HG03575 (cell line): ENCODE measurements at regions not wholly inside any gene's neighbourhood (a gene's known extent, or its start where the extent isn't known, plus 50 kb on each side); places are given as distances from the start of the nearest gene placed in this dataset.

ENCODE experiments used
- ATAC-seq: cut with Tn5 transposase; IDR thresholded peaks from one replicate; pipeline ENCODE4 v1.9.1; 2021; ENCODE audit not compliant: unreplicated experiment, insufficient number of reproducible peaks, low FRiP score; ENCODE audit errors: extremely low read depth

DNA sequence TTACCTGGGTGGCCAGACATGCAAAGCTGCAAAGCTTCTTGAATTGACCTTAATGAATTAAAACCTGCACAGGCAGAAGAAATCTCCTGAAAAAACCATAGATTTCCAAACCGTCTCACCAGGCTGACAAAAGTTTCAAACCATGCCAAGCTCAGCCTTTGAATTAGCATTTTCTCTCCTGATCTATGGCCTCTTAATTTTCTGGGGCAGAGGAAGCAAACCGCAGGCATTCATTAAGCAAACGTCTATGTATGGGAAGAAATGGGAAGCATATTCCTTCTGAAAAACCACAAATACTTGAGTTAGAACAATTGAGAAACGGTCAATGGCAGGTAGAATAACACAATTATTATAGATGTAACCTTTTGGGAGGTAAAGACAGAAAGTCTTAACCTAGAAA, 500.2 kb upstream of the NR2F2 start:
- ATAC-seq, result no peak

DNA sequence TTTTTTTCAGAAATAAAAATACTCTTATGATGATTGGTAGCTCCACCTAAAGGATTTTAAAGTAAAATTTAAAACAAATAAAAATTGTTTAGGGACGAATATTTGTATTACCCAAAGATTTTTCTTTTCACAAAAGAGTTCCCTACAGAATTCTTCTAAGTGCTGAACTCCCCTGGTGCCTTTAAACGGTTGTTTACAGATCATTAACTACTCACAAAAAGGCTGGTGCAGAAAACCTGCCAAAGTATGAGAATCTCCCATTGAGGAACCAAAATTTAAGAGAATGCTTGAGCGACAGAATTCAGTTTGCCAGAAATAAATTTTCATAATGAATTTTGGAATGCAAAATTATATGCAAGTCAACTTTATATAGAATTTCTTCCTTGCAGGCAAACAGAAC, 497.8 kb upstream of the NR2F2 start:
- no peak for ATAC-seq

DNA sequence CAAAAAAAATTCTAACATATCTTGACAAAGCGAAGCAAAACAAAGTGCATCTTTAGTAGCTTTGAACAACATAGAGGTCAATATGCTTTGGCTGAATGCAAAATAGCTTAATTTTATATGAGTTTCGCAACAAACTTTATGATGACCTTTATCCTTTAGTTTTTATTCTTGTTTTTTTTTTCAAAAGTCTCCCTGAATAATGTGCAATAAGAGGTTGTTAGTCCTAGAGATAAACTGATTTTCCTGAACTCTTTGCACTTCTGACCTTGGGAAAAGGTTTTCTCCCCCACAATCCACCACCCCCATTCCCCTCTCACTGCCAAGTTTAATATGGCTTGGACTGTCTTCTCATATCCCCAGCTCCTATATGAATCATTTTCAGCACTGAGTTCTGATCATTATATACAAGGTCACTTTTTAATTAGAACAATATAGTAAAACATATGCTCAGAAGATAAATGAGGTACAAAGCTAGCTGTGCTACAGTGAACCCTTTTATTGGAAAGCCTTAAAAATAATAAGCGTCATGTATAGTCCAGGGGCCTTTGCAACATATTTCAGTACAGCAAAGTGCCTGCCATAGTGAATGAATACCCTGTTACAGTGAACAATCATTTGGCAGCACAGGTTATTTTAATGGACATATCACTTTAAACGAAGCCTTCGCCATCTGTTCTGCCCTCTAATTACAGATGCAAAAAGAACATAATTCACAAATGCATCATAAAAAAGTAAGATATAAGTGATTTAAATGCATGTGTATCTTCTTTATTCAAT, 496.3 kb upstream of the NR2F2 start:
- no peak for ATAC-seq

- ATAC-seq, result no peak
These were observed 494.0 kb upstream of the NR2F2 start for GRCh38 chr15:95836536-95836935.

- ATAC-seq, result no peak
These were observed 493.0 kb upstream of the NR2F2 start for GRCh38 chr15:95837341-95838004.

GRCh38 chr15:95839367-95839782, 491.1 kb upstream of the NR2F2 start:
- peak; percentile 92 for ATAC-seq

- ATAC-seq, result no peak
These were observed 490.5 kb upstream of the NR2F2 start for GRCh38 chr15:95840004-95840403.

- ATAC-seq, result no peak
These were observed 489.6 kb upstream of the NR2F2 start for GRCh38 chr15:95840855-95841254.

- no peak for ATAC-seq
These were observed 487.9 kb upstream of the NR2F2 start for GRCh38 chr15:95842576-95842975.

DNA sequence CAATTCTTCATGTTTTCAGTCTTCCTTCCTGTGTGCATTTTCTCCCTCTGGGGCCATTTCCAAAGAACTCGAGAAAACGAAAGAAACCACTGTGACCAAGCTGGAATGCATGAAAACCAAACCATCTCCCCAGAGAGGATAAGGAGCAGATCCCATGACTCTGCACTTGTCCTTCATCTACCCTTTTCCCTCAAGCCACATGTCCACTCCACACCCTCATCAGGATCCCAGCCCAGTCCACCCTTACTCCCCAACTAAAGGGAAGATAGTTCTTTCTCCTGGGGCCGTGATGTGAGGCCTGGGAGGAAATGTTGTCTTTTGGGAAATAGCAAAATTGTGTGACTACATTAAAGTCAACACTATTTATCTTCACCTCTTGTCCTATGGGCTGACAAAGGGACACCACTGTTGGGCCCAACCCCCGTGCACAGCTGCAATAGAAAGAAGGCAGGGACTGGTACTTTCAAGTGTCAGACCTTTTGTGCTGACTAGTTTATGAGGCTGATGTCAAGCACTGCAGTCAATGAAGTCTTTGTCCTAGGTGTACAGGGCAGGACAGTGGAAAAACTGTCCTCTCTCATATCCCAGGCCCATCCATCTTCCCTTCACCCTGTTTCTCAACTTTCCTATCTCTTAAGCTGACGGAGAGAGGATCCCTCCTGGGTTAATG, 487.1 kb upstream of the NR2F2 start:
- no peak for ATAC-seq

DNA sequence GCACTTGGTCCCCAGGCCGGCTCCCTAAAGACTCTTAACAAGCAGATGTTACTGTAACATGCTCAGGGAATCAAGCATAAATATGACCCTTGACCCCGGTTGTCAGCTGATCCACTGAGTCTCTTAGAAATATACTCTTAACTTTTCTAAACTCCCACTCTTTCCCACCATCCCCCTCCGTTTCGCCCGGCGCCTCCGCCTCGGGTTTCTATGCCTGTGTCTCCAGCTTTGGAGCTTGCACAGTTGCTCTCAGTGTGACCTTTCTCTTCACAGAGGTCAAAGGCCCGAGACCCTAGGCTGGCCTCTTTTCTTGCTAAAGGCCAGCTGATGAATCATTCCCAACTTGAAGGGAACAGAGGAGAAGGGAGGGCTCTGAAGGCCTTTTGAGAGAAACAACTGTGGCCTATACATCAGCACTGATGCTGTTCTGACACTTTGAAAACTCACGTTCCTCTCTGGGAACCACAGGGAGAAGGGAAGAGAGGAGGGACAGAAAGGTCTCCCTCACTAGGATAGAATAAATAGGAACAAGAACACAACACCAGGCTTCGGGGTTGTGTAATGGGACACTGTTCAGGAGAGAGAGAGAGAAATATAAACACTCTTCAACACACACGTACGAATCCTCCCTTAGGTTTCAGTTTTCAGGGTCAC, 484.5 kb upstream of the NR2F2 start:
- no peak for ATAC-seq

- ATAC-seq, result no peak
These were observed 482.4 kb upstream of the NR2F2 start for GRCh38 chr15:95848126-95848525.

GRCh38 chr15:95850837-95851236, 479.7 kb upstream of the NR2F2 start:
- no peak for ATAC-seq

DNA sequence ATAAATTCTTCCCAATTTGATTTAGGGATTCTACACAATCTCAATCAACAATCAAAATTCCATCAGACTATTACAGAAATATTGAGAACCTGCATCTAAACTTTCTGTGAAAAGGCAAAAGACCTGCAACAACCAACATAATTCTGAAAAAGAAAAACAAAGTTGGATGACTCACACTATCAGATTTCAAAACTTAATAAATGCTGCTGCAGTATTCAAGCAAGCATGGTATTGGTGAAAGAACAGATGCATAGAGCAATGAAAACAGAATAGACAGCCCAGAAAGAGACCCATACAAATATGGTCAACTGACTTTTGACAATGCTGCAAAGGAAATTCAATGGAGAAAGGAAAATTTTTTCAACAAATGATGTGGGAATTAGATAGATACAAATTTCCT, 477.1 kb upstream of the NR2F2 start:
- no peak for ATAC-seq

DNA sequence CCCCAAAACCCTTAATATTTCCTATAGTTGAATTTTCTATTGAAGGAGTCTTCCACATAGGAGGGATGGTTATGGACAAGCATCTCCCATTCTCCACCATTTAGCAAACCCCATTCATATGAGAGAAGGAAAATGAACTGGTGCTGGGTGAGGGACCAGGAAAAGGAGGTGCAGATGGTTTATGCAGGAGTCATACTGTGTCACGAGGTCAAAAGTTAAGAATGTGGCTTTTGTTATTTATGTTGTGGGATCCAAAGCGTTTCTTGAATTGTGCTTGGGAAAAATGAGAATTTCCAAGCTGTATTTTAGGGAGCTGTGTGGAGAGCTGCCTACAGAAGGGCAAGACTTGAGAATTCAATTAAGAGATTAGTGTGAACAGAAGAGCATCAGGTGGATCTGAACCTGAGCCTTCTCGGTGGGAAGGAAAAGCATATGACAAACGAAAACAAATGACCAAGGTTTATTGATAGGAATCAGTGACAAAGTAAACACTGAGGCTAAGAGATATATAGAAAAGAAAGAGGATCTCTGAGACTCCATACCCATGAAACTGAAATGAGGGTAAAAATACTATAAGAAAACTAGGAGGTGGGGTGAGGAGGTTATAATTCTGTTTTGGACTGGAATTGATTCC, 473.3 kb upstream of the NR2F2 start:
- no peak for ATAC-seq

- ATAC-seq, result no peak
These were observed 472.7 kb upstream of the NR2F2 start for GRCh38 chr15:95857758-95858157.

GRCh38 chr15:95860406-95860805, 470.1 kb upstream of the NR2F2 start:
- no peak for ATAC-seq

DNA sequence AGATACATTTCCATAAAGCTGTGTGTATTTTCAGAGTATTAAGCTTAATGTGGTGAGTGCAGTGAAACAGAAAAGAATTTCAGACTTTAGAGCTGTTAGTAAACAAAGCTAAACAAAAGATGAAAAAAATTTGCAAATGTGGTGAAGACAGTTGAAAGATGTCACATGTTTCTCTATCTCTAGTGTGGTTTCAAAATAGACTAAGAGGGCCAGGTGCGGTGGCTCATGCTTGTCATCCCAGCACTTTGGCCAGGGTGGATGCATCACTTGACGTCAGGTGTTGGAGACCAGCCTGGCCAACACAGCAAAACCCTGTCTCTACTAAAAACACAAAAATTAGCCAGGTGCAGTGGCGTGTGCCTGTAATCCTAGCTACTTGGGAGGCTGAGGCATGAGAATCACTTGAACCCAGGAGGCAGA, 466.0 kb upstream of the NR2F2 start:
- no peak for ATAC-seq

GRCh38 chr15:95865330-95865739, 465.2 kb upstream of the NR2F2 start:
- no peak for ATAC-seq
